NK-92 treated with Interleukin-12 subunit alpha and Interleukin-12 subunit beta, amount 100 ng/mL, for 24 hours (cell line): ENCODE measurements at regions not wholly inside any gene's neighbourhood (a gene's known extent, or its start where the extent isn't known, plus 50 kb on each side); places are given as distances from the start of the nearest gene placed in this dataset.
"Not testable (repeated sequence)": the region's sequence is repeated elsewhere in the genome, so short reads cannot be mapped to it uniquely, and the experiment has no call there.

Experiments used
- DNase-seq: peaks from one replicate; lab custom pipeline; 2025; lab: John Stamatoyannopoulos, UW

DNA sequence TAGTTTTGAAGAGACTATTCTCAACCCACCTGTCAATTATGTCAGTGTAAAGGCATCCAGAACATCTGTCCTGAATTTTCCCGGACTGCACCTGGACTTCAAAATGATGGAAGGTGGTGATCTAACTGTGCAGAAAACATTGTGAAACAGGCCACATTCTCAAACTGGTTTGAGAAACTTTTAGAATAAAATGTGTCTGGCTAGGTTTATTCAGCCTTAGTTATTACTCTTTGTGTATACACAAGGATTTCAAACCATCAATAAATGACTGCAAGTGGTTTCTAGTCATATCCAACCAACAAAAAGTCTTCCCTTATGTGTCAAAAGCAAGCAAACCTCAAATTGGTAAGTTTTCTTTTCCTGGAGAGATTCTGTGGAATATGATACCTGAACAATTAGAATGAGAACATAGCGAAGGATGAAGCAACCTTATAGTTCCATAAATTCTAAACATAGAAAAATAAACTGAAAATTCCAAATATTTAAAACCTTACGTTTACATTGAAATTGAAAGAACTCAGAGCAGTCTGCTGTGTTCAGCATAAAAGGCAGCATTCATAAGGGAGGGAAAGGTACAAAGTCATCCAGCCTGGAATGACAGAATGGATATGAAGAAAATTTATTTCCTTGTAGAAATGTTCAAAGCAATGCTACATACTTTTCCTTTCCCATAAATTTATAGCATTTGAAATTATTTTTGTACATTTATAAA is 306.6 kb upstream of the TGFBR2 start:
- no peak for DNase-seq

- no peak for DNase-seq
Observed at GRCh38 chr3:30300809-30301208, 305.6 kb upstream of the TGFBR2 start.

GRCh38 chr3:30302027-30302426 is 304.4 kb upstream of the TGFBR2 start:
- DNase-seq = no peak

DNA sequence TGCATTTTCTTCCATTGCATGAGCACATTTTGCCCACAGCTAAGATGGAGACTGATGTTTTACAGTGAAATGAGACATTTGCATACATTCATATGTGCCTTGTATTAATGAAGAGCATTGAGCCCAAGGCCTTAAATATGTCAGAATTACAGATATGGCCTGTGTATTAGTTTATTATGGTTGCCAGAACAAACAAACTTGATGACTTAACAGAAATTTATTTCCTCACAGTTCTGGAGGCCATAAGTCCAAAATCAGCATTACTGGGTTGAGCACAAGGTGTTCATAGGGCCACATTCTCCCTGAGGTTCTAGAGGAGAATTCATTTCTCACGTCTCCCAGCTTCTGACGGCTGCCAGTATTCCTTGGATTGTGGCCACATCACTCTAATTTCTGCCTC is 302.6 kb upstream of the TGFBR2 start:
- DNase-seq = no peak

GRCh38 chr3:30305021-30305420 is 301.4 kb upstream of the TGFBR2 start:
- DNase-seq = no peak

DNA sequence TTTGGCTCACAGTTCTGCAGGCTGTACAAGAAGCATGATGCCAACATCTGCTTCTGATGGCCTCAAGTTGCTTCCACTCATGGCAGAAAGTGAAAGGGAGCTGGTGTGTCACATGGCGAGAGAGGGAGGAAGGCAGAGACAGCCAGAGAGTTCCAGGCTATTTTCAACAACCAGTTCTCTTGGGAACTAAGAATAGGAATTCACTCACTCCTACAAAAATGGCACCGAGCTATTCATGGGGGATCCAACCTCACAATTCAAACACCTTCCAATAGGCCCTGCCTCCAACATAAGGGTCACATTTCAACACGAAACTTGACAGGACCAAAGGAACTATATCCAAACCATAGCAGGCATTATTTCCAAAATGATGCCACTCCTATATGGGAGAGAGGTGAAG is 299.5 kb upstream of the TGFBR2 start:
- DNase-seq = no peak

DNA sequence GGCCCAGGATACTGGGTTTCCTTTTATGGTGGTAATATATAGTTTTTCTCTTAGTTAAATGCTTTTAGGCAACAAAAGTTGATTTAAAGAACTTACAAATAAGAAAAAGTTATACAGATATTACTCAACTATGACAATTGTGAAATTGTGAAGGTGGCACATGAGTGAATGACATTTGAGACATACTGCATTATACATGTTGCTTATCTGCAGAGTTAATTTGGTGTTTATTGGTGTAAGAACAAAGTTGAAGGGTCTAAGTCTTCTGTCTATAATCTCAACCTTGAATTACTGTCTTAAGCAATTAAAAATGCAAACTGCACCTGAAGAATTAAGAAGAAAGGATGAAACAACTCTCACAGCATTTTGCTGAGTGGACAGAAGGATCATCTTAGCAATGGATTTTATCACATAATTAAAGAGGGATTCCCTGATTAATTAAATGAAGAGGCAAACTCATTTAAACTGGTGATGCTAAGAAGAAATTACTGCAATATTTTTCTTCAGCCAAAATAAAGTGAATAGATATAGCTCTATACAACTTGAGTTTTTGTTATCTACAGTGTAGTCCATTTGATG is 298.9 kb upstream of the TGFBR2 start:
- DNase-seq = no peak

DNA sequence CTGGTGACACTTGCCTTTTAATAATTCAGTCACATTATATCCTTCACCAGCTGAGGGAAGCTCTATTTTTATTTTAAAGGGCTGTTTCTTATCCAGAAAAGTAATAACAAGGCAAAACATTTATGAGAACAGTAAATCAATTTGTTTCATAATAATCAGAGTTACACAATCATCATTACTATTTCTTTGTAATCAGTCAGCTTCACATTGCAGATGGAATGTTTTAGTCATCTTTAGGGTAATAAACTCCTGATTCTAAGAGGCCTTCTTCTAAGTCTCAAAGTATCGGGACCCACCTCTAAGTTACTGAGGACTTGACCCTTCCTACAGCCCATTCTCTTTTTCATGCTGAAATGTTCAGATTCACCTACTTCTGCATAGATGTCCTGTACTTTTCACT is 298.3 kb upstream of the TGFBR2 start:
- DNase-seq = no peak

- DNase-seq = no peak
Observed at GRCh38 chr3:30309961-30310954, 296.1 kb upstream of the TGFBR2 start.

DNA sequence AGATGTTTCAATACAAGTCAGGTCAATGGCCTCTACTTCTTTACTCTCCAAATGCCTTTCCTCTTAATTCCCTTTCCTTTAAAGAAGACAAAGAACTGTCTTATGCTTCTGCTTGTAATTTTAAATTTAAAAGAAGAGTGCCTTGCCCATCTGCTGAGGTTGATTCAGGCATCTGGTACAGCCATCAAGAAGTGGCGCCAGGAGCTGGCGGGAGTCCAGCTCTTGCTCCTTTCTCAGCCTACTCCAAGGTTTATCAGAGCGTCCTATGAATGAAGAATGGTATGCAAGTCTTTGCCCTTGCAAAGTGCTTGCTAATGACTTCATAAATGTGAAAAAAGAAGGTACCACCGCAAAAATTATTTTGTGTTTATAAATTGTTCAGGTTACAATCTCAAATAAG is 294.6 kb upstream of the TGFBR2 start:
- DNase-seq = no peak

DNA sequence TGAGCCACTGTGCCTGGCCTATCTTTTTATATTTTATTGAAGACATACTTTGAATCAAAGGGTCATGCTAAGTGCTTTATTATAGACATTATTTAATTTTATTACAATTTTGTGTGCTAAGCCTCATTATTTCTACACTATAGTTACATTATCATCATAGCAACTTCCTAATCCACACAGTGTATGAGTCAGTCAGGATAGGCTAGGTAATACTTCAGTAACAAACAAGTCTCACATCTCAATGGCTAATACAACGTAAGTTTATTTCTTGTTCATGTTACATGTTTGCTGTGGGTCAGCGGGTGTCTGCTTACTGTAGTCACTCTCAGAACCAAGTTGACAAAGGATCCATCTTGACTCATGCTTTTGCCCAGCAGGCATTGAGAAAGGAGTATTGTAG is 292.6 kb upstream of the TGFBR2 start:
- DNase-seq = no peak

DNA sequence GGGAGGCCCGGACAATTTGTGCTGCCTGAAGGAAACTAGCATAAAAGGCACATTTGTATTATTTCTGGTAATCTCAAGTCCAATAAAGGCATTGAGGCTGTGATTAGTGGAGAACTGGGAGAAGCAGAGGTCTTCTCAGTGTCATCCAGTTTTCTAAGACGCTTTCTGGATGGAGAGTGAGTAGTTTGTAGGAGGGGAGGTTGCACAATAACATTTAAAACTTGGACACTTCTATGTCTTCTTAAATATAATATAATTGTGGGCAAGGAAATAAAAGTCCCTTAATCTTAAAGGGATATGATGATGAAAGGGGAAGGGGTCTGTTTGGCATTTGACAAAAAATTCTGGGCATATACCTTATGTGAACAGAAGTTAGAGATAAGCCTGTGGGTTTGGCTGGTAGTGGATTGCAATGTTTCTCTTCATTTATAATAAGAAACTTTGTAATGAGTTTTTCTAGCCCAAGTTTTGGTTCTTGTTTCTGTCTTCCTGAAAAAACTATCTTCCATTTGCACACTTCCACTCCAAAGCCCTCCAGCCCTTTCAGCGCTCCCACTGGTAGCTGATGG is 291.6 kb upstream of the TGFBR2 start:
- DNase-seq = no peak

DNA sequence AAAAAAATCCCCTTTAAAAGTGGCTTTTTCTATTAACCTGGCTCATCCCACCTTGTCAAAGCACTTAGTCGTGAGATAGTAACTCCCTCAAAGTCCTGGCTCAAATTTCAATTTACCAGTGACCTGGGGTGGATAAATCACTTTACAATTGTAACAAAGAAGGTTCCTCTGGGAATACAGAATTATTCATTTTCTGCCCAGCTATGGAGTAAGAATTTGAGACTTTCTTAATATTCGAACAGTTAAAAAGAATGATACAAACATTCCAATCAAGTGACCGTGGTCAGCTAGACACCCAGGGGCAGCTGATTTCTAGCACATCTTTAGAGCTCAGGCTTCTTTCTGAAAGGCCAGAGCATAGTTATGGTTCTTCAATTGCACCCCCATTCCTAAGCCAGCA is 291.0 kb upstream of the TGFBR2 start:
- DNase-seq = no peak

- DNase-seq = no peak
Observed at GRCh38 chr3:30317561-30317960, 288.8 kb upstream of the TGFBR2 start.

GRCh38 chr3:30318110-30318509 is 288.3 kb upstream of the TGFBR2 start:
- no peak for DNase-seq

- DNase-seq = no peak
Observed at GRCh38 chr3:30319713-30320112, 286.7 kb upstream of the TGFBR2 start.

- DNase-seq = no peak
Observed at GRCh38 chr3:30320392-30320791, 286.0 kb upstream of the TGFBR2 start.

DNA sequence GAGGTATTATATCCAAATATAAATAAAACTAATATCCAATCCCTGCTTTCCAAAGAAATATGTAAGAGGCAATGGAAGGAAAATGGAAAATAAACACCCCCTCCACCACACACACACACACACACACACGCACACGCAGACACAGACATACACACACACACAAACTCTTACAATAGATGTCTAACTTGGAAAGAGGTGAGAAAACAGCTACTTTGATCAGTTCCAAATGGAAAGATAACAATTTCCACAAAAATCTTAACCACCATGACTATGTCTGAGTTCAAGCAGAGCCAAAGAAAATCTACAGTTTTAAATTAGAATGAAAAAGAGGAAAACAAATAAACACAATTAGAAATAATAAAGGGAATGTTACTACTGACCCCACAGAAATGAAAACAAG is 285.3 kb upstream of the TGFBR2 start:
- no peak for DNase-seq

DNA sequence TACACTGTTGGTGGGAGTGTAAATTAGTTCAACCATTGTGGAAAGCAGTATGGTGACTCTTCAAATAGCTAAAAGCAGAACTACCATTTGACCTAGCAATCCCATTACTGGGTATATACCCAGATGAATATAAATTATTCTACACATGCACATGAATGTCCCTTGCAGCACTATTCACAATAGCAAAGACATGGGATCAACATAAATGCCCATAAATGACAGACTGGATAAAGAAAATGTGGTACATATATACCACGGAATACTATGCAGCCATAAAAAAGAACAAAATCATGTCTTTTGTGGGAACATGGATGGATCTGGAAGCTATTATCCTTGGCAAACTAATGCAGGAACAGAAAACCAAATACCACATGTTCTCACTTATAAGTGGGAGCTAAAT is 282.8 kb upstream of the TGFBR2 start:
- not testable (repeated sequence) for DNase-seq

- no peak for DNase-seq
Observed at GRCh38 chr3:30324587-30324986, 281.8 kb upstream of the TGFBR2 start.

DNA sequence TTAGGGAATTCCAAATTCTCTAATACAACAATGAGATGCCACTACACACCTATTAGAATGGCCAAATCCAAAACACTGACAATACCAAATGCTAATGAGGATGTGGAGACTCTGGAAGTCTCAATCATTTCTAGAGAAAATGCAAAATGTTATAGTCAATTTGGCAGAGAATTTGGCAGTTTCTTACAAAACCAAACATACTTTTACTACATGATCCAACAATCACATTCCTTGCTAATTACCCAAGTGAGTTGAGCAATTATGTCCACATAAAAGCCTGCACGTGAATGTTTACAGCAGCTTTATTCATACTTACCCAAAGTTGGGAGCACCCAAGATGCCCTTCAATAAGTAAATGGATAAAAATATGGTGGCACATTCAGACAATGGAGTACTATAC is 278.4 kb upstream of the TGFBR2 start:
- DNase-seq = not testable (repeated sequence)

- not testable (repeated sequence) for DNase-seq
Observed at GRCh38 chr3:30328935-30329334, 277.5 kb upstream of the TGFBR2 start.

DNA sequence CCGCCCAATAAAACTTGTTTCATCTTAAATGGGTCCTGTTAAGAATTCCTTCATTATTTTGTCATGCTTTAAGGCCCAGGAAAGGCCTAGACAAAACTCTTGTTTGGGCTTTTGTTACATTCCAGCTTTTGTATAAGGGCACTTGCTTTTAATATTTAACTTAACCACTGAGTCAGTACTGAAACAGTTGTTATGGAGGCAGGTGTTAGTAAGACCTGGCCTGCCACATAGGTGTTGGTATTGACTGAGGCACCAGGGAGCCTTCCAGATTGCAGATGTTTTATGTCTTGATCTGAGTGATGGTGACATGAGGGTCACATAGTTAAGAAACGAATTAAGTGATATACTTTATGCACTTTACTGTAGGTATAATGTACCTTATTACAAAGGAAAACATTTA is 274.9 kb upstream of the TGFBR2 start:
- DNase-seq = no peak
